ELR (cell line): ENCODE measurements at regions not wholly inside any gene's neighbourhood (a gene's known extent, or its start where the extent isn't known, plus 50 kb on each side); places are given as distances from the start of the nearest gene placed in this dataset.

Experiments
- DNase-seq: peaks from one replicate; pipeline ENCODE4 v3.0.0-alpha.2; 2015; ENCODE audit warnings: low read depth

DNA sequence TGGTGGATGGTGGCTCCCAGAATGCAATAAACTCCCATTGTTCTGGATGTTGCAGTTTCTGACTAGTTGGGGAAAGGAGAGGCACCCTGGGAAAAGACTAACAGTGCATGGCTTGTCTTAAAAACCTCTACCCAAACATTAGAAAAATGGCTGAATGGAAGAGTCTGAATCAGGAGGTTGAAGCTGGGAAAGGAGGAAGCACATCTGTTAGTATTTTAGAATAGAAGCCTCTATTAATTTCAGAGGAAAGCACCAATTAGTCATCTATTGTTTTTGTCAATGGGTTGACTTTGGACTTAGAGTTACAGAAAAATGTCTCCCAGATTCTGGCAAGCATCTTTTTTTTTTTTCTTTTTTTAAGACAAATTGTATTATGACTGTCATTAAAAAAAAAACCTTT lies 56.1 kb upstream of the ELMO1 start:
- no peak for DNase-seq

DNA sequence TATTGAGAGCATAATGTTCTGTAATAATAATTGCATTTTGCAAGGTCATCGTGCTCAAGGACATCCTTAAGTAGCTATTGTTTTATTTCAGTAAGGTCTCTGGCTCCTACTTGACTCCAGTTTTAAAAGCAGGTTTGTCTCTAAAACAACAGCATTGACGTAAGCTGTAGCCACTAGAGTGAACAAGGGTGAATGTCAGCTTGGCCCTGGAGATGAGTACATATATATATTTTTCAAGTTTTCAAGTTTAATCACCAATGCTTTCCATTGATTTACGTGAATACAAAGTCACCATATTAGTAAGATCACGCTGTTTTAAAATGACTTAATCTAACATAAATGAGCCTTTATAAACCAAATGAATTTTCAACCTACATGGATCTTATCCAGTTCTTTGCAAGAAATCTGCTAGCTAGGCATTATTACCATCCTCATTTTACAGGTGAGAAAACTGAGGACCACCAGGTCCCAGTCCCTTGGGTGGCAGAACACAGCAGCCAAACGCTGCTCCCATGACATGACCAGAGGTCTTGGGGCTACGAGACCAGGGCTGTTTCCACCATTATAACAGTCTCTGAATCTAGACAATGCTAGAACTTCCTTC lies 57.2 kb upstream of the ELMO1 start:
- DNase-seq = no peak

DNA sequence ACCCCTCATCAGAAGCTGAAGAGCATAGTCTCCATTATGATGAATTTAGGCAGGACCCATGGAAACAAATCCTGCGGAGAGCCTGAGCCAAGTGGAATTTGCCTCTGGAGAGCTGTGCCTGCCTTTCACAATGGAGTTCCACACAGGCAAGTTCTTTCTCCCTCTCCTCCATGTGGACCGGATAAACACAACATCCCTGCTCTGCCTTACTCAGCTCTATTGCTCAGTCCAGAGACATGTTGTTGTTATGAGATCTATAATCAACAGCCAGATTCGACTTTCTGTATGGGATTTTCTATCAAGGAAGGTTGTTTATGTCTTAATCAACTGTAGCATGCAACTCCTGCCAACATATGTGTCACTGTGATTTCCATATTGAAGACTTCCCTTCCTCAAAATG lies 59.5 kb upstream of the ELMO1 start:
- no peak for DNase-seq

DNA sequence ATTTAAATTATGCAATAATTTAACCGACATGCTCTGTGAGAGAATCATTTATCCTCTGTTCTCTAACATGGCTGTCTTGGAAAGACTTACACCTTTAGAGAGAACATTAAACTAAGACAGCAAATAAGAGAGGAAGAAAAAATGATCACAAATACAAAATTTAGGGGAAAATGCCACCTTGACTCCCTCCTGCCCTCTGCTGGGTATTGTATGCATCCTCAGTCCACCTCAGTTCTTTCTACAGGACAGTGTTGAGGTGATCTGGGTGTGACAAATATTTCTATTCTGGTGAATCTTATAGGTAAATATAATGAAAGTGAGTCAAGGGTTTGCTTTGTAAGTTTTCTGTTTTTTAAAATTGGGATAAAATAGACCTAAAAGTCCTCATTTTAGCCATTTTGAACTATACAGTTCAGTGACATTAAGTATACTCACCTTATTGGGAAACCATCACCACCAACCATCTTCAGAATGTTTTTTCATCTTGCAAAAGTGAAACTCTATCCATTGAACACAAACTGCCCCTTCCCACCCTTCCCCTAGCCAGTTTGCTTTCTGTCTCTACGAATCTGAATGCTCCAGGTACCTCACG lies 61.5 kb upstream of the ELMO1 start:
- peak; percentile 0 for DNase-seq

DNA sequence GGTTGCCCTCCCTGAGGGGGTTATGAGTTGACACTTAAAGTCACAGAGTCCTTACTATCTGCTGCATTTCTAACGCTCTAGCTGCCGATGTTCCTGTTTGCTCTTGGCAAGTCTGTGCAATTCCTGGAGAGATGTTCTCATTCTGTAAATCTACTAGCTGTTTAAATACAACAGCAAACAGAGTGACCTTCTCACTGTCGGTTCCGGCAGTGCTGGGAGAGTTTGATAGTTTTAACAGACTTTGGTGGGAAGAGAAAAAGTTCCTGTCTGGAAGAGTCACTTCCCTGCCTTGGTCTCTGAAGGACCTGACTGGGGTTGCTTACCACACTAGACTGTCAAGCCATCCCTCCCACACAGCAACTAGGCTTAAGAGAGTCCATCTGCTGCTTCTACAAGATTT lies 63.3 kb upstream of the ELMO1 start:
- DNase-seq = no peak

DNA sequence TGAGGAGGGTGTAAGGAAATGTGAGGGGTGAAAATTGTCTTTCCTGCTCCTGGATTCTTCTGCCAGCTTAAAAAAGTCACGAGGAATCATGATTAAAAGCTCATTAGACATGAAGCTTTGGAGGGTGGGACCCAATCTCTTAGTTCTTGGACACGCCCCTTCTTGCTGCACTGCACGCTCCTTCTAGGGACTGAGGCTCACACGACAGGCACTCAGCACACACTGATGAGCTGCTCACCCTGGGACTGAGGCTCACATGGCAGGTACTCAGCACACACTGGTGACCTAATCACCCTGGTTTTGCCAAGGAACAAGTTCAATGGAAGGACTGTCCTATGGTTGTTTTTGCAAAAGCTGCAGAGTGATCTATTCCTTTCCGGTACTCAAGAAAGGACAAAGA lies 65.8 kb upstream of the ELMO1 start:
- no peak for DNase-seq

DNA sequence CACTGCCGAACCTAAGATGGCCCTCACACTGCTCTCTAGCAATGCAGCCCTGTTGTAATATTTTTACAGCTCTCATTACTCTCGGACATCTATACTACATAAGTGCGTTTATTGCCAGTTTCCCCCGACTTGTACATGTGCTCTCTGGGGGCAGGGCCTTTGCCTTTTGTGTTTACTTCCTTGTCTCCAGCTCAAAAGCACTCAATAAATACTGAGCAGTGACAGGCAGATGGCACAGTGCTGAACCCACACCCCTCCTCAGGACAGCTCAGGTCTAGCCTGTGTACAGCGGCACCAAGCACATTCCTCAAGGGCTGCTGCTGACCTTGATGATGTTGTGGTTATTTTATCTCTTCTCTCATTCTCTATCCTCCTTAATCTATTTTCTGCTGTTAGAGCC lies 68.0 kb upstream of the ELMO1 start:
- no peak for DNase-seq

DNA sequence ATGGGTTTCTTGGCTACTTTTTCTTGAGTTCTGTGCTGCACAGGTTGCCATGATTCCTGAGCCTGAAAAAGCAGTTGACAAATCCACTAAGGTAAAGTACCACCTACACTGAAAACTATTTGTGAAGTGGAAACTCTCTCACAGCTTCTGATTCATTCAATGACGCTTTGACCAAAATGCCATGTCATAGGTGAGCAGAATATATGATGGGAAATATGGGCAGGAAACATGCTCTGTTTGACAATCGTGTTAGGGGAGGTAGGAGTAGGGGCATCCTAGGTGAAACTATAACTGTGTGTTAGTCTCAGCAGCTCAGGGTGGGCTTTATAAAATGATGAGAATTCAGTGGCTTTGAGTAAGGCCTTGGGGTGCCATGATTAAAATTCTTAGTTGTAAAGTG lies 69.6 kb upstream of the ELMO1 start:
- no peak for DNase-seq

DNA sequence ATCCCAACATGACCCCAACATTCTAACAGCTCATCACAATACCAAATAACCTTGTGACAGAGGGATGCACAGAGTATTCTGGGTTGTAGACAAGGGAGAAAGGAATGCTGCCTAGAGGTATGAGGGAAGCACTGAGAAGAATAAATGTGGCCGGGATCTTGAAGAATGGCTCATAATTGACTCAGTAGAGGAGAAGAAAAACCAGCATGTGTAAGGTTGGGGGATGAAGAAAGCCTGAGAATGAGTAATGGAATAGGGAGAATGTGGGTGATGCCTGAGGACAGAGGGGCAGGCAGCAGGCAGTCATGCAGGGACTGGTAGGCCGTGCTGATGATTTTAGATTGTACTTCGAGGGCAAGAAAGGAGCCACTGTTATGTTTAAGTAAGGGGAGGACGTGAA lies 75.4 kb upstream of the ELMO1 start:
- no peak for DNase-seq

DNA sequence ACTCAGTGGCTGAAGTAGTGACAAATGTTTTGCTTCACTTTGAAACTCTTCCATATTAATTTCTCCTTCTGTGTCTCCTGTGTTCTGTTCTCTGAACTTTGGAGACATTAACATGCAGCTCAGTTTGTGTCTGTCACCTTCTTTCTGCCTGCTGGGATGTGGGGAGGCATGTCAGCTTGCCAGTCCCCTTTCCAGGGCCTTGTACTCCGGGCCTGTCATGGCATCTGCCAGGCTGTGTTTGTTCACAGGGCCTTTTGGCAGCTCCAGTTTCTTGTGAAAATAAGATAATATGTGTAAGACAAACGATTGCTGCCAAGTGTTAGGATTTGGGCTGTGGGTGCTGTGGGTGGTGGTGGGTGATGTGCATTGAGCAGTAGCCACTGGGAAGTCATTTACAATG lies 76.1 kb upstream of the ELMO1 start:
- no peak for DNase-seq

DNA sequence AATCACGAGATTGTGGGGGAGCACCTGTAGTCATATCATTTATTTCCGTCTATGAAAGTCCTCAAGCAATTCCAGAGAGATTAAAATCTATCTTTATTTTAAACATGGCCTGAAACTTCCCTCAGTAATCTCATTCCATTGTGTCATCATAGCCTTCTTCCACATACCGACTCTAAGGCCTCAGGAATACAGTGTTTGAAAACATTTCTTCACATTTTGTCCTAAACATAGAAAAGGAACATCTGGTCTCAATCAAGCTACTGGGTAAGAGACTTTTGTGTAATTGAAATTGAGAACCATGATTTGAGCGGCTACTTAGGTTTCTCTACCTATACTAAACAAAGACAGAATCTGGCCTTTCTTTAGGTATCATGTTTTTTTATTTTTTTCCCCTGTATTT lies 78.0 kb upstream of the ELMO1 start:
- DNase-seq = no peak

DNA sequence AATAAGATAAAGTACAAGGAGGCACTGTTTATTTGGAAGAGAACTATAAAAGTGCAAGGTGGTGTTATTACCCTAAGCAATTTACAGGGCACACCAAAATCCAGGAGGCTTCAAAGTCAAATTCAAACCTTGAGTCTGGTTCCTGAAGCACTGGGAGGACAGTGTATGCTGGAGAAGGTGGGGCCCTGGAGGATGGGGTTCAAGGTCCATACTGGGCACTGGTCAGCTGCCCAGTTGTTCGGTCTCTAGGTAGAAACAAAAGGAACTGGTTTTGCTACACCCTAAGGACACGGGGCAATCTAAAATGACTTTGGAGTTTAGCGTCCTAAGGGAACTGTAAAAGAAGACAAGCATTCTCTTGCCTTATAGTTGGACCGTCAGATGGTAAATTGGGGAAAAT lies 78.4 kb upstream of the ELMO1 start:
- no peak for DNase-seq

DNA sequence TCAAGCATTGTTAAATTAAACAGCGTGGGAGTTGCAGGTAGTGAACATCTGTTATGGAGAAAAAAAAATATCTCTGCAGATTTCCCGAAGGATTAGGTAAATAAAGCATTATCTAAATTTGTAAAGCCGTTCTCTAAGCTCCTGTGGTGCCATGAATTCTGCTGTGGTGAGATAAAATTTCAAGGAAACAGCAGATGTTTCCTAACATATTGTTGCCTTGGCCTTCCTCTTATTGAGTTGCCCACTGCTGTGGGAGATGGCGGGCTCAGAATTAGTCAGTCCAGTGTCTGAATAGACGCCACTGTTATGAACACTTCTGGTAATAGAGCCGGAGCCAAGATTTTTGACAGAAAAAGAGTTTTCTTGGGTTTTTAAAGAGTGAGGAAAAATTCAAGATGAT lies 82.6 kb upstream of the ELMO1 start:
- DNase-seq = no peak

DNA sequence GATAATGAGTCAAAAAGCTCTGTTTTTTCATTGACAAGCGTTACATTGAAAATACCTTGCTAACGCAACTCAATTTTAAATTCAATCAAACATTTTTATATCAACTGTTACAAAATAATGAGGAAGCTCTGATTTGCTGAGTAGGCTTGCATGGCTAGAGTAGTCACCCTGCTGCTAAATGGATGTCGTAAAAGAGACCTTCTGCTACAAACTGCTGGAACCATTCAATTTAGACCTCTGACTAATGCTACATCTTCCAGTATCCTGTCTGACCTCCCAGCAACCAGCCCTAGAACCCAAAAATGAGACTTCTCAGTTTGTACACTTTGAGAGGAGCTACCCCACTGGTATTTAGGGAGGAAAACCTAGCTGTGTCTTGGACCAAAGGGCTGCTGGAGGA lies 84.0 kb upstream of the ELMO1 start:
- no peak for DNase-seq

DNA sequence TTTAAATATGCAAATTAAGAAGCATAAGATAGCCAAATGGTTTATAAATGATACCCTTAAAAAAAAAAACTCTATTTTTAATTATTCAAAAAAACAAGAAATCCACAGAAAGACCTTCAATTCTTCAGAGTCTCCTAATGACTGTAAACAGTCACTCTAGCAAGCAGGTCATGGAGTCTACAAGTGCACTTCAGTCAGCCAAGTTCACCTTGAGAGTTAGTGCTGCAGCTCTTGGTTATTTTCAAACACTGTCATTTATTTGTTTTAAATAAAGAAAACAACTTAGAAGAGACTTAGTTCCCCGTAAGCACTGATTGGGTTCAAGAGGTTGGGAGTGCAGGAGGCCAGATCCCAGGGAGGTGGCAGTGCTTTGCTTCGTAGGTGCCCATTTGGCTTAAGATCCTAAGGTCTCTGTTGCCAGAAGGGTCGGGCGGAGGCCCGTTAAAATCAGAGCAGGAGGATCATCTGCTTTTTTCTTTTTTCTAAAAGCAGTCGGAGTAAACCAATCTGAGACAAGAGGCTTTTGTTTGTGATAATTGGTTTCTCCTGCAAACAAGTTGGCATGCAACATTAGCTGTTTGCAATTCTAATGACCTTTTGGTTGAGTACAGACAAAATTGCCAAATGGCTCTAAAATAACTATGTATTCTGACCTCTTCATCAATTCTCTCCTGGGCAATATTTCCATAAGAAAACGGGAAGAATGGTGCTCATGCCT lies 86.4 kb upstream of the ELMO1 start:
- DNase-seq = no peak

DNA sequence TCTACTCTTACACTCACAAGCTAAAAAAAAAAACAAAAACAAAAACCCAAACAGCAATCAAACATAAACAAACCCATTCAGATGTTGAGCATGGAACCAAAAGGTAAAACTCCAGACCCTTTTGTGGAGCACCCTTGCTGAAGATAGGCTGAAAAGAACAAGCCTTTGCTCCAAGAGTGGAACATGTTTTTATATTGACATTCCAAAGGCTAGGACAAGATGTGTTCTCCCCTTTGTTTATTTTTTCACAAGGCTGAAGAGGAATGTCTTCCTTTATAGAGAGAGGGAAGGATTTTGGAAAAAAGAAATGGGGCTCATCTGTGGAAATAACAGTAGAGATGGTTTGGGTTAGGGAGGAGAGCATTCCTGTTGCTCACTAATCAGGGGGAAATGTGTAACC lies 87.2 kb upstream of the ELMO1 start:
- no peak for DNase-seq

DNA sequence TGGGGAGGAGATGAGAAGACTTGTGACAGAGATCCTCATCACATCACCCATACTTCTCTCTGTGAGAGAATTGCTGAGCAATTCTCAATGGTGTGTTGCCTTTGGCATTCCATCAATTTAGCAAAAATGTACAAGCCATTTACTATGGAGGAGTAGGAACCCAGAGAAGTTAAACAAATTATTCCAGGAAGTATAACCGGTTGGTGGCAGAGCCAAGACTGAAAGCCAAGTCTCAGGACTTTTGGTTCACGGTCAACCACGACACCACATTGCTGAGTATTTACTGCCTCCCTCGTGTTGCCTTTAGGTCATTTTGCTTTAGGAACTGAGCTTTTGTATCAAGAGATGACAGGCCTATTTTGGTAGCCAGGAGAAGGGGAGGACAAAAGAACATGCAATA lies 88.0 kb upstream of the ELMO1 start:
- no peak for DNase-seq

DNA sequence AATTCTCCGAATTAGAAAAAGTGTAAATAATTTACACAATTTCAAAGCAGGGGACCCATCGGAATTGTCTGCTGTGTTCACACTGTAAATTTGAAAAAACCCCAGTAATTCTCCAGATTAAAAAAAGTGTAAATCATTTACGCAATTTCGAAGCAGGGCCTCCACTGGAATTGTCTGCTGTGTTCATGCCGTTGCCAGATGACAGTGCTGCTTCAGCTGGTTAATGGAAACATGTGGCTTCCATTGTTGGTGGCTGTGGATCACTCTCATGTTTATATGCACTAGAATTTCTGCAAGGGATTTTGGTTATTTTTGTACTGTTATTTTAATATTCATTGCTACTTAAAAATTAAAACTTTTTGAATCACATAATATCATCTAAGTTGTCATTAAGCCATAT lies 88.8 kb upstream of the ELMO1 start:
- no peak for DNase-seq

DNA sequence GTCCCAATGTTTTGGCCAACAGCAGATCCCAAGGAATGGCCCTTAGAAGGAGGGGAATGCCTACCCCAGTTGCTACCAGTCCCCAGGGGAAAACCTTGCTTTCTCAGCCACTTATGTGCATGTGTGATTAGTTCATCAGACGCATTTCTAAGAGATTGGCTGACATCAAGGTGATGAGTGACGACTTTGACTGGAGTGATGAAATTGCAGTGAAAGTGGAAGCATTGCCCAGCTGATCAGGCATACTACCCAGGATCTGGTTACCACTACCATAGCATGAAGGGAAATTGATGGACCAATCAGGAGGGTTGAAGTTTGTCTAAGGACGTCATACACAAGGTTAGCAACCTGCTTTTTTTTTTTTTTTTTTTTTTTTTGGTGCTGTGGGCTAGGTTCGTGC lies 90.3 kb upstream of the ELMO1 start:
- DNase-seq = no peak

DNA sequence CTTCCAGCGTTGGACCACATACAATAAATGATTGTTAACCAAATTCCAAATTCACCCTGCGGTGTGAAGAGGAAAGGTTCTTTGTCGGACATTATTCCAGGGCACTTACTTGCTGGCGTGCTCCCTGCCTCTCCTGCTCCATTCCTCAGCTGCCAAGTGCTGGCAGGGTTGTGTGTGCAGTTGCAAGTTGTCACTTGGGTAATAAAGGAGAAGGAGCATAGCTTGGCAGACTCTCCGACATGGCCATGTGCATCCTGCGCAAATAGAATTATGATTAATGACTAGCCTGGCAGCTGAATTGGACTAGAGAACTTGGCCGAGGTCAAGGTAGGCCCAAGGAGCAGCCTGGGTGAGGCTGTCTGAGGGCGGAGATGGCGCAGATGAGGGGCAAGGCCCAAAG lies 92.3 kb upstream of the ELMO1 start:
- no peak for DNase-seq

DNA sequence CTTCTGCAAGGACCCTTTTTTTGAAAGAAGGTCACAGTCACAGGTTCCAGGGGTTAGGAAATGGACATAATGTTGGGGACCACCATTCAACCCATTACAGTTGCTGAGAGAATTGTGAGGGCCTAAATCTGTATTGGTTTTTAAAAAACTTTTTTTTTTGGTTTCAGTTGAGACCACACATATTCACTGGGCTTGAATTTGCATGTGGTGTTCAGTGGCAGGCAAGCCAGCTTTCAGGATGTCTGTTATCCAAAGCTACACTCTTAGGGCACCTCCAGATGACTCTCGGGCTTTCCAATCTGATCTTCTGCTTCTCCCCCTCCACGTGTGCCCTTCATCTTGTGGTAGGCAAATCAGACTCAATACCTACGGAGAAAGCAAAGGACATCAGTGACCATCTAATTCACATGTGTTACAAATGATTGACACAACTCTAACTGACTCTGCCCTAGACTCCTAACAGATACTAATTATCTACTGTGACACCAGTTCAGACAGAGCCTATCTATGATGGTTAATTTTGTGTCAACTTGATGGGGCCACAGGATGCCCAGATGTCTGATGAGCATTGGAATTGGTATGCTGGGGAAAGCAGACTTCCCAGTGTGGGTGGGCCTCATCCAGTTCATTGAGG lies 93.3 kb upstream of the ELMO1 start:
- DNase-seq = no peak

DNA sequence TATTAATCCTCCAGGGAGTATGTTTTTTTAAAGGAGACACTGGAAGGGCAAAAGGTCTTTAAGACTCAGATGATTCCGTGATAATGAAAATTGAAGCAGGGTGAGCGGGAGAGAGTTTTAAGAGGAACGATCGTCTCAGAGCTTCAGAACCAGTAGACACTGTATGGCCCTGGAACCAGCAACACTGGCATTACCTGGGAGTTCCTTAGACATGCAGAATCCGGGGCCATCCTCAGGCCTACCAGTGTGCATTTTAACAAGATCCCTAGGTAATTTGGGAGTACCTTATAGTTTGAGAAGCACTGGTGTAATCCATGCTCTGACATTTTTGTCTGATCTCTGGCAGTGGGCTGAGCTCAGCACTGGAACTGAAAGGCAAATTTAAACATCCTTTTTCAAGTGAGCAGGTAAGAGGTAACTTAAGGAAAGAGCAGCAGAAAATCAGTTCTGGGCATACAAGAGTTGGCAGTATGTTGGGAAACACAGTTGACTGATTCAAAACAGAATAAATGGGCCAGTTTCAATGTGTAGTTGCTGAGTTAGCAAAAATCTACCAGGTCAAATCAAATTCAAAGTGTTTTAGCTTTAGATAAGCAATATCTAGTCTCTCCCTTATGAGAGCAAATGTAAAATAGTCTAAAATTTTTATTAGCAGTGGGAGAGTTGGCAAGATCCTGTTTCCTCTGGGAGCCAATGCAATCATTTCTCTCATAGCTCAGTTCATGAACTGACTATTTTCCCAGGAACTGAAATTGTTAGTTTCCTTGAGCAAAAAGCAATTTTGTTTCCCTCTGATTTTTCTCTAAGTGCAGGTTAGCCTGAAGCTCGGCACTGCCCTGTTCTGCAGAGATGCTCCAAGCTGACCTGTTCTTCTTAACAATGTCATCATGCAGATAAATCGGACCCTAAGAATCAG lies 97.2 kb upstream of the ELMO1 start:
- DNase-seq = no peak
